CD4-positive, CD25-positive, alpha-beta regulatory T cell (primary cell): ENCODE measurements at regions not wholly inside any gene's neighbourhood (a gene's known extent, or its start where the extent isn't known, plus 50 kb on each side); places are given as distances from the start of the nearest gene placed in this dataset.

Experiments
- ATAC-seq, 2 donors: fragments of 150-1000 bp; cut with Tn5 transposase; one replicate each; pipeline ENCODE4 v1.10.0; 2021; ENCODE audit warnings: low read depth in 2 of 2, moderate number of reproducible peaks in 2 of 2, moderate library complexity in 1 of 2
- DNase-seq, 3 donors: peaks; one replicate each; pipeline versions ENCODE4 v3.0.0 to v3.0.0-alpha.2; 2012 to 2022; ENCODE audit warnings: mixed read lengths in 1 of 3
- H3K27ac ChIP-seq: one replicate; pipeline ENCODE4 v1.7.0; 2013; ENCODE audit warnings: mild to moderate bottlenecking, low read length; ENCODE audit not compliant: insufficient read depth, poor library complexity, severe bottlenecking
- H3K27me3 ChIP-seq: one replicate; pipeline ENCODE4 v1.7.0; 2013; ENCODE audit warnings: low read length; ENCODE audit not compliant: control insufficient read depth, insufficient read depth
- H3K36me3 ChIP-seq: one replicate; pipeline ENCODE4 v1.7.0; 2013; ENCODE audit warnings: mild to moderate bottlenecking, low read length, moderate library complexity; ENCODE audit not compliant: control insufficient read depth, insufficient read depth
- H3K4me1 ChIP-seq: 2 replicates; pipeline ENCODE4 v1.7.0; 2013; ENCODE audit warnings: mild to moderate bottlenecking, low read length; ENCODE audit not compliant: insufficient read depth, control insufficient read depth, poor library complexity, severe bottlenecking
- H3K4me3 ChIP-seq: one replicate; pipeline ENCODE4 v1.7.0; 2013; ENCODE audit warnings: low read depth, mild to moderate bottlenecking, low read length, moderate library complexity
- H3K9me3 ChIP-seq, 2 experiments: 1 replicate in 1 of 2; 2 replicates in 1 of 2; pipeline ENCODE4 v1.7.0; 2013; ENCODE audit warnings: low read length in 2 of 2, mild to moderate bottlenecking in 1 of 2, moderate library complexity in 1 of 2; ENCODE audit not compliant: control insufficient read depth in 2 of 2
- H3K27ac Mint-ChIP-seq, 3 donors: one replicate each; pipeline ENCODE4 v1.8.0; 2020 to 2022; ENCODE audit warnings: mild to moderate bottlenecking in 3 of 3, mixed read lengths in 3 of 3, moderate library complexity in 2 of 3
- H3K27me3 Mint-ChIP-seq: one replicate; pipeline ENCODE4 v1.8.0; 2022; ENCODE audit warnings: mild to moderate bottlenecking, mixed read lengths
- H3K36me3 Mint-ChIP-seq: one replicate; pipeline ENCODE4 v1.8.0; 2020; ENCODE audit warnings: mixed read lengths
- H3K4me1 Mint-ChIP-seq, 4 donors: one replicate each; pipeline ENCODE4 v1.8.0; 2020 to 2022; ENCODE audit warnings: mixed read lengths in 4 of 4, mild to moderate bottlenecking in 1 of 4
- H3K4me3 Mint-ChIP-seq, 4 donors: one replicate each; pipeline ENCODE4 v1.8.0; 2020 to 2022; ENCODE audit warnings: mild to moderate bottlenecking in 4 of 4, mixed read lengths in 4 of 4, moderate library complexity in 3 of 4
- H3K9me3 Mint-ChIP-seq, 7 donors: one replicate each; pipeline ENCODE4 v1.8.0; 2020 to 2022; ENCODE audit warnings: mixed read lengths in 7 of 7, mild to moderate bottlenecking in 3 of 7, moderate library complexity in 2 of 7

DNA sequence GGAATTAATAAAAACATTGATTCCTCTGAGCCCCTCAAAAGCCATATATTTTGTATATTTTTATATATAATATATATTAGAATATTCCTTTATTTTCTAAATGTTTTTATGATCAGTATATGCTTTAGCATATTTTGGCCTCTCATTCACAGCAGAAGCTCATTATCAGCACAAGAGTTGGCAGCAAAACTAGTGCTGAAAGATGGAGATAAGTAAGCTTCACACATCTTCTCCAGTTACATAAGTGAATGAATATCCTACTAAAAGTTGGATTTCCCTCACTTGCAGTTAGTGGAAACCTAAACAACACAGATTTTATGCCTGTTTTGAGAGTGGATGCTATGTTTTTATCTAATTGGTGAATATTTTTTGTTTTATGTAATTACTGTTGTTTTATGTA is 1303.8 kb upstream of the ADGRB3 start:
- H3K4me1 ChIP-seq: no peaks in the 10 kb centered on the region
- H3K9me3 Mint-ChIP-seq: peaks cover 0 to 13% (median 5%) of the 10 kb centered on the region in 7 donors
- no peak overlapping the region for H3K27ac ChIP-seq
- H3K9me3 ChIP-seq: no peaks in the 10 kb centered on the region
- DNase-seq (no peak), ATAC-seq (no peak)
- H3K36me3 Mint-ChIP-seq: no peaks in the 10 kb centered on the region
- H3K4me3 Mint-ChIP-seq: no peak overlapping the region
- H3K27ac Mint-ChIP-seq: no peak overlapping the region
- H3K4me1 Mint-ChIP-seq: no peaks in the 10 kb centered on the region
- H3K36me3 ChIP-seq: no peaks in the 10 kb centered on the region
- H3K4me3 ChIP-seq: no peak overlapping the region
- H3K27me3 ChIP-seq: no peaks in the 10 kb centered on the region
- no peaks in the 10 kb centered on the region for H3K27me3 Mint-ChIP-seq

DNA sequence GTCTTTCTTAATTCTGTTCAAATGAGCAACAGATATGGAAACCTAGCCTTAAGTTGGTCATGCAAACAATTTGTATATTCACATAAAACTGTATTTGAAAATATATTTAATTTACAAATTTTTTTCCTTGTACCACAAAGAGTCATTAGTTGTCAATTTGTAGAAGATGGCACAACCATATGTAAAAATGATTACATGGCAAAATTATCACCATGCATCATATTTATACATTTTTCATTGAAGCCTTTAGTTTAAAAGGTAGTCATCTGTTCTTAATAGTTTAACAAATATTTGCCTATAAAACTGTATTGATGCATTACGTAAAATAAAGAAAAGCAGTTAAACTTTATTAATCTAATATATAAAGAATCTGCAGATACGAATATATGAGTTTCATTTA is 1306.8 kb upstream of the ADGRB3 start:
- ATAC-seq (no peak), DNase-seq (no peak)
- Histone ChIP-seq H3K27ac (no peak overlapping the region), H3K4me3 (no peak overlapping the region), H3K36me3 (no peaks in the 10 kb centered on the region), H3K4me1 (no peaks in the 10 kb centered on the region), H3K27me3 (no peaks in the 10 kb centered on the region), H3K9me3 (peaks cover 0 to 2% of the 10 kb centered on the region in 2 experiments)
- H3K9me3 Mint-ChIP-seq: peaks cover 3 to 19% (median 8%) of the 10 kb centered on the region in 7 donors
- no peaks in the 10 kb centered on the region for H3K36me3 Mint-ChIP-seq
- no peaks in the 10 kb centered on the region for H3K4me1 Mint-ChIP-seq
- H3K27me3 Mint-ChIP-seq: no peaks in the 10 kb centered on the region
- H3K27ac Mint-ChIP-seq: no peak overlapping the region
- no peak overlapping the region for H3K4me3 Mint-ChIP-seq

DNA sequence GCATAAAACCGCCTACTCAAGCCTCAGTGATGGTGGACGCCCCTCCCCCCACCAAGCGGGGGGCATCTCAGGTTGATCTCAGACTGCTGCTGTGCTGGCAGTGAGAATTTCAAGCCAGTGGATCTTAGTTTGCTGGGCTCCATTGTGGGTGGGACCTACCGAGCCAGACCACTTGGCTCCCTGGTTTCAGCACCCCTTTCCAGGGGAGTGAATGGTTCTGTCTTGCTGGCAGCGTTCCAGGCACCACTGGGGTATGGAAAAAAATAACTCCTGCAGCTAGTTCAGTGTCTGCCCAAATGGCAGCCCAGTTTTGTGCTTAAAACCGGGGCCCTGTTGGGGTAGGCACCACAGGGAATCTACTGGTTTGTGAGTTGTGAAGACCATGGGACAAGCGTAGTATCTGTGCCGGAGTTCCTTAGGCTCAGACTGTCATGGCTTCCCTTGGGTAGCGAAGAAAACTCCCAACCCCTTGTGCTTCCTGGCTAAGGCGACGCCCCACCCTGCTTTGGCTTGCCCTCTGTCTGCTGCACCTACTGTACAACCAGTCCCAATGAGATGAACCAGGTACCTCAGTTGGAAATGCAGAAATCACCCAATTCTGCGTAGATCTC is 1334.5 kb upstream of the ADGRB3 start:
- H3K4me3 Mint-ChIP-seq: no peak overlapping the region
- no peak for DNase-seq
- H3K9me3 Mint-ChIP-seq: peaks cover 0 to 19% (median 7%) of the 10 kb centered on the region in 7 donors
- Histone ChIP-seq H3K4me3 (no peak overlapping the region), H3K4me1 (no peaks in the 10 kb centered on the region), H3K9me3 (peaks cover 2 to 4% of the 10 kb centered on the region in 2 experiments), H3K27me3 (no peaks in the 10 kb centered on the region), H3K27ac (no peak overlapping the region), H3K36me3 (no peaks in the 10 kb centered on the region)
- H3K27me3 Mint-ChIP-seq: no peaks in the 10 kb centered on the region
- H3K36me3 Mint-ChIP-seq: no peaks in the 10 kb centered on the region
- H3K4me1 Mint-ChIP-seq: no peaks in the 10 kb centered on the region
- no peak overlapping the region for H3K27ac Mint-ChIP-seq
- ATAC-seq: no peak

DNA sequence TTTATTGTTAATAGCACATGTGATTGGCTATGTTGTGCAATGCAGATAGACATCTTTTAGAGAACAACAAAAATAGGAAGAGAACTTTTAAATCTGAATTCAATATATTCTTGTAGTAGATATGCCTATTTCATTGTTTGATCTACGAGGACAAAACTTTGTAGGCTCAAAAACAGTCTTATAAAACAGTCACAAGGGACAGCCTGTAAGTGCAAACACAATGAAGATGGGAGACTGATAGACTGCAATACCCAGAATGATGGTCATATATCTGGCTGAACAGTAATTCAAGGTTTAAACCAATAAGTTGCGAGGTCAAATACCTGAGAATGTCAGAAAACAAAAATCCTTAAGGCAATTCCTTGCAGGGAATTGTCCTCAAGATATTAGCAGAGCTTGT is 1342.9 kb upstream of the ADGRB3 start:
- no peaks in the 10 kb centered on the region for H3K36me3 ChIP-seq
- Mint-ChIP-seq H3K27me3 (no peaks in the 10 kb centered on the region), H3K4me3 (no peak overlapping the region), H3K4me1 (no peaks in the 10 kb centered on the region), H3K9me3 (peaks cover 0 to 28% (median 7%) of the 10 kb centered on the region in 7 donors), H3K36me3 (no peaks in the 10 kb centered on the region), H3K27ac (no peak overlapping the region)
- no peaks in the 10 kb centered on the region for H3K27me3 ChIP-seq
- H3K9me3 ChIP-seq: no peaks in the 10 kb centered on the region
- H3K4me1 ChIP-seq: no peaks in the 10 kb centered on the region
- DNase-seq (no peak), ATAC-seq (no peak)
- no peak overlapping the region for H3K4me3 ChIP-seq
- no peak overlapping the region for H3K27ac ChIP-seq

DNA sequence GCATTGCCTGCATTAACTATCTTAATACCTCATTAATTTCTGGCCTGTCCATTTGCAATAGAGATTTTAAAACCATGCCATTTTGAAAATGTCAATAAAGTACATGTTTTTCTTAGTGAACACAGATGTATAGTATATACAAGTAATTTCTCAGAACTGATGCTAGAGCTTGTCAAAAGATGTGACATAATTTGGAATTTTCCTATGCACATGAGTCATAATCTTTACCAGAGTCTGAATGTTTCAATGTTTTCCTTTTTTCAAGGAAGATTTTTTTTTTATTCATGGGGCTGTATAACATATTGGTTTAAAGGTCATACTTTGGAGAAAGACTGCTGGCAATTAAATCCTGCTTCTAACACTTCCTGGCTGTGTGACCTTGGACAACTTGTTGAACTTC is 1347.5 kb upstream of the ADGRB3 start:
- no peaks in the 10 kb centered on the region for H3K27me3 Mint-ChIP-seq
- Histone ChIP-seq H3K4me3 (no peak overlapping the region), H3K9me3 (no peaks in the 10 kb centered on the region), H3K4me1 (no peaks in the 10 kb centered on the region), H3K36me3 (no peaks in the 10 kb centered on the region), H3K27me3 (no peaks in the 10 kb centered on the region), H3K27ac (no peak overlapping the region)
- ATAC-seq: no peak
- no peaks in the 10 kb centered on the region for H3K4me1 Mint-ChIP-seq
- no peak overlapping the region for H3K27ac Mint-ChIP-seq
- peaks cover 0 to 24% (median 7%) of the 10 kb centered on the region in 7 donors for H3K9me3 Mint-ChIP-seq
- no peaks in the 10 kb centered on the region for H3K36me3 Mint-ChIP-seq
- no peak overlapping the region for H3K4me3 Mint-ChIP-seq
- DNase-seq: no peak

DNA sequence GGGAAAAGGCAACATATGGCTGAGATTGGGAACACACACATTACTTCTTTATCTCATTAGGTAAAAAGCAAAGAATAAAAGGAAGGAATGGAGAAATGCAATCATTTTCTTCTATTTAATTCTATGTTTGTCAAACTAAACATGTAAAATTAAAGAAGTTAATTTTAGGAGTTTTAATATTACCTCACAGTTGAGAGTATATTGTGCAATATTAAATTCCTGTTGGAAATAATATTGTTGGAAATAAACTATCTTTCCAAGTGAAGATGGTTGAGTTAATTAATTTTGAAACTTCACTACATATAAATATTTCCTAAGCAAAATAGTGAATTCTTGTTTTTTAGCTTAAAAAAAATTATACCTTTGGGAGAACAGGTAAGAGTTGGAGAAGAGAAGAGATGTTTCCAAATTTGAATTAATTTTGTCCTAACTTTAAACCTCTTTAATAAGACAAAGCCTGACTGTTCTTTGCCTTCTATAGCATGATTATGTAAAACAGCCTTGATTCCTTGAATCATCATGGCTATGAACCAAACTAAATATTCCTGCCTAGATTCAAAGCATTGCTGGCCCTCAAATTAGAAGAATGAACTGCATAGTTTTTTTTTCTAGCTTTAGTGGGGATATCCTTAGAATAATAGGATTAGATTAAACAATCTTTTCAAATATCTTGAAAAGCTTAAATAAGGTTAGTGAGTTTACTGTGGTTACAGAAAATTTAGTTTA is 1349.1 kb upstream of the ADGRB3 start:
- ATAC-seq: no peak
- H3K4me3 ChIP-seq: no peak overlapping the region
- Mint-ChIP-seq H3K4me3 (no peak overlapping the region), H3K9me3 (peaks cover 0 to 24% (median 9%) of the 10 kb centered on the region in 7 donors), H3K27me3 (no peaks in the 10 kb centered on the region), H3K36me3 (no peaks in the 10 kb centered on the region), H3K27ac (no peak overlapping the region), H3K4me1 (no peaks in the 10 kb centered on the region)
- no peaks in the 10 kb centered on the region for H3K4me1 ChIP-seq
- no peaks in the 10 kb centered on the region for H3K27me3 ChIP-seq
- no peak for DNase-seq
- H3K9me3 ChIP-seq: no peaks in the 10 kb centered on the region
- no peak overlapping the region for H3K27ac ChIP-seq
- H3K36me3 ChIP-seq: no peaks in the 10 kb centered on the region

DNA sequence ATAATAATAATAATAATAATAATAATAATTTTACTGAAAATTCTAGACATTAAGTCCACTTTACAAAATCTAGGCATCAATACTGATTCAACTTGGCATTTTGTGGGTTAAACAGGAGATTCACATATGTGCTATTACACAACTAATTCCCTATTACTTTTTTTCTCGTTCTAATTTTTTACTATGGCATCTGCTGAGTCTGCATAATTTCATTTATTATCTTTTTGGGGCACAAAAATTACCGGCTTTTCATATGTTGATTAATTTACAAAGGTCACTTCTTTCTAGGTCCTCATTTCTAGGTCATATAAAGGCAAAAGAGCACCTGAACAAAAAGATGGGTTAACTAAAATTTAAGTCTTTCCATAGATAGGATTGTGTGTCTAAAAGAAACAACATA is 1357.8 kb upstream of the ADGRB3 start:
- Histone ChIP-seq H3K36me3 (no peaks in the 10 kb centered on the region), H3K4me3 (no peak overlapping the region), H3K9me3 (no peaks in the 10 kb centered on the region), H3K4me1 (no peaks in the 10 kb centered on the region), H3K27ac (no peak overlapping the region), H3K27me3 (no peaks in the 10 kb centered on the region)
- DNase-seq (no peak), ATAC-seq (no peak)
- no peak overlapping the region for H3K4me3 Mint-ChIP-seq
- peaks cover 0 to 5% (median 2%) of the 10 kb centered on the region in 7 donors for H3K9me3 Mint-ChIP-seq
- no peaks in the 10 kb centered on the region for H3K4me1 Mint-ChIP-seq
- no peaks in the 10 kb centered on the region for H3K36me3 Mint-ChIP-seq
- H3K27me3 Mint-ChIP-seq: no peaks in the 10 kb centered on the region
- H3K27ac Mint-ChIP-seq: no peak overlapping the region
